Stimulated activated naive CD8-positive, alpha-beta T cell treated with anti-CD3 and anti-CD28 coated beads, Interleukin-15, amount 100 ng/mL, for 72 hours (primary cell): ENCODE measurements at regions not wholly inside any gene's neighbourhood (a gene's known extent, or its start where the extent isn't known, plus 50 kb on each side); places are given as distances from the start of the nearest gene placed in this dataset.
"Not testable (repeated sequence)": the region's sequence is repeated elsewhere in the genome, so short reads cannot be mapped to it uniquely, and the experiment has no call there.

ENCODE experiments used
- ATAC-seq: fragments of 150-1000 bp; cut with Tn5 transposase; 2 replicates; pipeline ENCODE4 v1.10.0; 2021; ENCODE audit warnings: mild to moderate bottlenecking, moderate library complexity
- DNase-seq, 2 donors: peaks; one replicate each; pipeline ENCODE4 v3.0.0; 2021 to 2022
- H3K27ac Mint-ChIP-seq, 2 donors: one replicate each; pipeline ENCODE4 v1.8.0; 2022; ENCODE audit warnings: mild to moderate bottlenecking in 2 of 2, mixed read lengths in 2 of 2, moderate library complexity in 2 of 2
- H3K27me3 Mint-ChIP-seq: one replicate; pipeline ENCODE4 v1.8.0; 2022; ENCODE audit warnings: mixed read lengths
- H3K4me1 Mint-ChIP-seq: one replicate; pipeline ENCODE4 v1.8.0; 2022; ENCODE audit warnings: mild to moderate bottlenecking, mixed read lengths
- H3K4me3 Mint-ChIP-seq, 2 donors: one replicate each; pipeline ENCODE4 v1.8.0; 2022; ENCODE audit warnings: mild to moderate bottlenecking in 2 of 2, mixed read lengths in 2 of 2, moderate library complexity in 1 of 2
- H3K9me3 Mint-ChIP-seq, 2 donors: one replicate each; pipeline ENCODE4 v1.8.0; 2022; ENCODE audit warnings: mixed read lengths in 2 of 2

- ATAC-seq, H3K4me3 Mint-ChIP-seq, H3K27me3 Mint-ChIP-seq, DNase-seq, H3K27ac Mint-ChIP-seq: not testable (repeated sequence)
- Mint-ChIP-seq H3K4me1 (peaks cover 13% of the 10 kb centered on the region), H3K9me3 (peaks cover 15 to 22% of the 10 kb centered on the region in 2 donors)
Measured at GRCh38 chr6:144692050-144692449, 406.9 kb downstream of the UTRN start.

GRCh38 chr6:144695858-144696533 lies 410.9 kb downstream of the UTRN start:
- ATAC-seq (no peak), DNase-seq (no peak)
- H3K27me3 Mint-ChIP-seq: no peaks in the 10 kb centered on the region
- H3K4me3 Mint-ChIP-seq: no peak overlapping the region
- no peak overlapping the region for H3K27ac Mint-ChIP-seq
- H3K4me1 Mint-ChIP-seq: peaks cover 18% of the 10 kb centered on the region
- peaks cover 0 to 9% of the 10 kb centered on the region in 2 donors for H3K9me3 Mint-ChIP-seq

GRCh38 chr6:144696610-144697368 lies 411.7 kb downstream of the UTRN start:
- H3K27ac Mint-ChIP-seq: peak overlapping the region in 1 of 2 donors; percentile 80
- peaks cover 0 to 4% of the 10 kb centered on the region in 2 donors for H3K9me3 Mint-ChIP-seq
- no peaks in the 10 kb centered on the region for H3K27me3 Mint-ChIP-seq
- H3K4me1 Mint-ChIP-seq: peaks cover 18% of the 10 kb centered on the region
- no peak for DNase-seq
- no peak for ATAC-seq
- no peak overlapping the region for H3K4me3 Mint-ChIP-seq

GRCh38 chr6:144697369-144697760 lies 412.2 kb downstream of the UTRN start:
- H3K4me3 Mint-ChIP-seq: no peak overlapping the region
- no peaks in the 10 kb centered on the region for H3K27me3 Mint-ChIP-seq
- no peaks in the 10 kb centered on the region for H3K9me3 Mint-ChIP-seq
- H3K27ac Mint-ChIP-seq: no peak overlapping the region
- no peak for ATAC-seq
- DNase-seq: no peak
- H3K4me1 Mint-ChIP-seq: peaks cover 18% of the 10 kb centered on the region

- no peak for DNase-seq
- no peaks in the 10 kb centered on the region for H3K9me3 Mint-ChIP-seq
- H3K27ac Mint-ChIP-seq: no peak overlapping the region
- H3K27me3 Mint-ChIP-seq: no peaks in the 10 kb centered on the region
- no peak overlapping the region for H3K4me3 Mint-ChIP-seq
- peaks cover 18% of the 10 kb centered on the region for H3K4me1 Mint-ChIP-seq
- no peak for ATAC-seq
Measured at GRCh38 chr6:144697801-144698200, 412.7 kb downstream of the UTRN start.

GRCh38 chr6:144702781-144703180 lies 417.6 kb downstream of the UTRN start:
- no peak overlapping the region for H3K27ac Mint-ChIP-seq
- no peaks in the 10 kb centered on the region for H3K9me3 Mint-ChIP-seq
- no peaks in the 10 kb centered on the region for H3K4me1 Mint-ChIP-seq
- no peaks in the 10 kb centered on the region for H3K27me3 Mint-ChIP-seq
- no peak overlapping the region for H3K4me3 Mint-ChIP-seq
- ATAC-seq: no peak
- no peak for DNase-seq

GRCh38 chr6:144710207-144710606 lies 425.1 kb downstream of the UTRN start:
- no peak for ATAC-seq
- Mint-ChIP-seq H3K27ac (peak overlapping the region in 1 of 2 donors; percentile 28), H3K9me3 (no peaks in the 10 kb centered on the region)

GRCh38 chr6:144711661-144712060 lies 426.5 kb downstream of the UTRN start:
- no peak overlapping the region for H3K27ac Mint-ChIP-seq
- H3K27me3 Mint-ChIP-seq: no peaks in the 10 kb centered on the region
- ATAC-seq (no peak), DNase-seq (no peak)
- no peak overlapping the region for H3K4me3 Mint-ChIP-seq
- H3K9me3 Mint-ChIP-seq: no peaks in the 10 kb centered on the region
- H3K4me1 Mint-ChIP-seq: peaks cover 10% of the 10 kb centered on the region

More at GRCh38 chr6:144710207-144710606, 425.1 kb downstream of the UTRN start:
- no peak for DNase-seq
- Mint-ChIP-seq H3K27me3 (no peaks in the 10 kb centered on the region), H3K4me3 (no peak overlapping the region), H3K4me1 (peaks cover 4% of the 10 kb centered on the region)

GRCh38 chr6:144712541-144712940 lies 427.4 kb downstream of the UTRN start:
- ATAC-seq (no peak), DNase-seq (no peak)
- Mint-ChIP-seq H3K27ac (no peak overlapping the region), H3K27me3 (no peaks in the 10 kb centered on the region), H3K4me3 (no peak overlapping the region), H3K9me3 (no peaks in the 10 kb centered on the region), H3K4me1 (peaks cover 10% of the 10 kb centered on the region)

GRCh38 chr6:144714021-144714712 lies 429.0 kb downstream of the UTRN start:
- H3K27me3 Mint-ChIP-seq: no peaks in the 10 kb centered on the region
- DNase-seq (no peak), ATAC-seq (no peak)
- no peak overlapping the region for H3K4me3 Mint-ChIP-seq
- no peaks in the 10 kb centered on the region for H3K9me3 Mint-ChIP-seq
- H3K27ac Mint-ChIP-seq: no peak overlapping the region
- H3K4me1 Mint-ChIP-seq: peaks cover 13% of the 10 kb centered on the region

- DNase-seq (no peak), ATAC-seq (peak; percentile 69)
- Mint-ChIP-seq H3K4me1 (peaks cover 19% of the 10 kb centered on the region), H3K27me3 (no peaks in the 10 kb centered on the region), H3K27ac (no peak overlapping the region), H3K4me3 (no peak overlapping the region), H3K9me3 (no peaks in the 10 kb centered on the region)
Measured at GRCh38 chr6:144715344-144715743, 430.2 kb downstream of the UTRN start.

- Mint-ChIP-seq H3K27me3 (no peaks in the 10 kb centered on the region), H3K27ac (no peak overlapping the region), H3K4me1 (peaks cover 27% of the 10 kb centered on the region), H3K9me3 (no peaks in the 10 kb centered on the region), H3K4me3 (no peak overlapping the region)
- ATAC-seq (peak; percentile 84), DNase-seq (no peak)
Measured at GRCh38 chr6:144718431-144718830, 433.3 kb downstream of the UTRN start.

- Mint-ChIP-seq H3K4me1 (peaks cover 25% of the 10 kb centered on the region), H3K9me3 (no peaks in the 10 kb centered on the region), H3K27me3 (no peaks in the 10 kb centered on the region), H3K4me3 (no peak overlapping the region), H3K27ac (peak overlapping the region in 1 of 2 donors; percentile 48)
- ATAC-seq (no peak), DNase-seq (no peak)
Measured at GRCh38 chr6:144721232-144721631, 436.1 kb downstream of the UTRN start.

GRCh38 chr6:144722154-144722737 lies 437.1 kb downstream of the UTRN start:
- no peaks in the 10 kb centered on the region for H3K27me3 Mint-ChIP-seq
- no peak for DNase-seq
- peak overlapping the region in 1 of 2 donors; percentile 3 for H3K27ac Mint-ChIP-seq
- ATAC-seq: no peak
- peaks cover 35% of the 10 kb centered on the region for H3K4me1 Mint-ChIP-seq
- no peak overlapping the region for H3K4me3 Mint-ChIP-seq
- no peaks in the 10 kb centered on the region for H3K9me3 Mint-ChIP-seq

- no peaks in the 10 kb centered on the region for H3K27me3 Mint-ChIP-seq
- H3K4me3 Mint-ChIP-seq: no peak overlapping the region
- H3K4me1 Mint-ChIP-seq: peaks cover 36% of the 10 kb centered on the region
- DNase-seq (no peak), ATAC-seq (no peak)
- H3K27ac Mint-ChIP-seq: no peak overlapping the region
- no peaks in the 10 kb centered on the region for H3K9me3 Mint-ChIP-seq
Measured at GRCh38 chr6:144722925-144723324, 437.8 kb downstream of the UTRN start.

- no peak for ATAC-seq
- H3K27me3 Mint-ChIP-seq: no peaks in the 10 kb centered on the region
- peaks cover 36% of the 10 kb centered on the region for H3K4me1 Mint-ChIP-seq
- DNase-seq: no peak
- H3K4me3 Mint-ChIP-seq: no peak overlapping the region
- H3K9me3 Mint-ChIP-seq: no peaks in the 10 kb centered on the region
- H3K27ac Mint-ChIP-seq: no peak overlapping the region
Measured at GRCh38 chr6:144723431-144723830, 438.3 kb downstream of the UTRN start.
